Renal cortex interstitium (tissue), 11 donors: ENCODE measurements at regions not wholly inside any gene's neighbourhood (a gene's known extent, or its start where the extent isn't known, plus 50 kb on each side); places are given as distances from the start of the nearest gene placed in this dataset.
A peak's percentile ranks its signal among the peaks of the same experiment; 100 is the strongest.
"Not testable (repeated sequence)": the region's sequence is repeated elsewhere in the genome, so short reads cannot be mapped to it uniquely, and the experiment has no call there.

Experiments used
- DNase-seq, 11 donors: peaks; one replicate each; pipeline ENCODE4 v3.0.0-alpha.2; 2013; ENCODE audit warnings: low read depth in 9 of 11, low spot score in 4 of 11; ENCODE audit errors: extremely low read depth in 1 of 11

DNA sequence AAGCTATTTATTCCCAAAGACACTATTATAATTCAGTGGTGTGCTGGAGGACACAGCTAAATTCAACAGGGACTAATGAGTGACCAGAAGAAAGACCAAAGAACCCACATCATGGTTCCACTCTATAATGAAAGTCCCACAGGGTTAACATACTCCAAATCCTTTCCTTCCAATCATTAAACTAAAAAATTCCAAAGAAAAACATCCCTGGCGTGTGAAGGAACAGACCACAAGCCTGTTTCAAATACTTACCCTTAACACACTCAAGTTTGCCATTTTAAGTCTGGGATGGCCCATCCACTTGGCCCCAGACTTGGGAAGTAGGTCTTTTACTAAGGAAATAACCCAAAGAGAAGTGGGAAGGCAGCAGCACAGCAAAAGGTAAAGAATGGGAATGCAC, 150.1 kb upstream of the CCDC150 start:
- no peak for DNase-seq

DNA sequence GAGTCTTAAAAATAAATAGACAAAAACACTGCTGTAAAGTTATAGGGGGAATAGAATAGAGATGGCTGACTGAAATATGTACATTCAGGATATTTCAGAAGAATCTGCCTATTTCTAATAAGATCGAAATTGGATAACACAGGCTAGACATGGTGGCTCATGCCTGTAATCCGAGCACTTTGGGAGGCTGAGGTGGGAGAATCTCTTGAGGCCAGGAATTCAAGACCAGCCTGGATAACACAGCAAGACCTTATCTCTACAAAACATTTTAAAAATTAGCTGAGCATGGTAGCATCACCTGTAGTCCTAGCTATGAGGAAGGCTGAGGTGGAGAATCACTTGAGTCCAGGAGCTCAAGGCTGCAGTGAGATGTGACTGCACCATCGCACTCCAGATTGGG, 146.6 kb upstream of the CCDC150 start:
- no peak for DNase-seq

DNA sequence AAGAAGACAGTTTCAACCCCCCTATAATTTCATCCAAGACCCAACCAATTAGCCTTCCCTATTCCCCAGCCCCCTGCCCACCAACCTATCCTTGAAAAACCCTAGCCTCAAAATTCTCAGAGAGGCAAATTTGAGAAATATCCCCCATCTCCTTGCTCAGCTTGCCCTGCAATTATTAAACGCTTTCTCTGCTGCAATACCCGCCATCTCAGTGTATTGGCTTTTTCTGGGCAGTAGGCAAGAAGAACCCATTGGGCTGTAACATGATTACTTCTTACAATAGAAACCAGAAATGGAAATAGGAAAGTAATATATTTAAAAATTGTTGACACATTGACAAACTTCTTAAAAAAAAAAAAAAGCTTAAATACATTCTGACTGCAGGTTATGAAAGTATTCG, 140.6 kb upstream of the CCDC150 start:
- DNase-seq: no peak

DNA sequence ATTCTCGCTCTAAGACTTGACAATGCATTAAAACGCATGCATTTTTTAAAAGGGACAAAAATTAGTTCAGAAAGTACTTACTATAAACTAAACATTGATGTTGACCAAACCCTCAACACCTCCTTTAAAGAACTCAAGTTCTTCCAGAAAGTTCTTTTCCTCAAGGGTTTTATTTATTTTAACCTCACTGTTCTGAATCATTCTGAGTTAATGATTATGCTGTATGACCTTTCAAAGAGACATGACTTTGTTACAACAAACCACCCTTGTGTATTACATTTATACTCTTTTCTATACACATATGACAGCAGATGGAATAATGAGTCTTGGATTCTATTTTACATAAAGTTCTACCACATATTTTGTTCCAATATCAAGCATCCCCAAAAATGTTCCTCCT, 139.8 kb upstream of the CCDC150 start:
- no peak for DNase-seq

DNA sequence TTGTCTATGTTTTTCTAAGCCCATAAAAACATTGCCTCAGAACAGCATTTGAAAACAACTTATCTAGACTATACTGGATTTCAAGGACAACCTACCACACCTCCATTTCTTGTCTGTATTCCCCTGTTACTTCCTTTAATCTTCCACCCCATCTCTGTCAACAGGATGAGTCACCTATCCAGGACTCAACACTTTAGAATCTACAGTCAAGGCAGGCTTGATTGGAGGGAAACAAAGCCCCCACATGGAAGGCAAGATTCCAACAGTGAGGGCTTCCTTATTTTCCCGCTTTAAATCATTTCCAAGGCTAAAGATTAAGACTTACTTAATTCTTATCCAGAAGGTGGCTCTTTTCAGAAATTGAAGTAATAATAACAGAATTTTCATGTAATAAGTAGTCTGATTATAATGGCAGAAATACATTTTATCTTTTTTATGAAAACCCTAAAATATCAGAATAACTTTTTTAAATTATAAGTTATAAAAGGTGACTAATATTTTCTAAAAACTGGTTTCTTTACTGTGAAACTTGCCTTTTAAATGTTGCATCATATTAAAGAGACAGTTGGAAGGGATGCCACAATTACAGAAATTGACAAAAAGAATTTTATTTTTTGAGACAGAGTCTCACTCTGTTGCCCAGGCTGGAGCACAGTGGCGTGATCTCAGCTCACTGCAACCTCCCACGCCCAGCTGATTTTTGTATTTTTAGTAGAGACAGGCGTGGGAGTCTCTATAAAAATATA, 138.7 kb upstream of the CCDC150 start:
- DNase-seq: no peak

DNA sequence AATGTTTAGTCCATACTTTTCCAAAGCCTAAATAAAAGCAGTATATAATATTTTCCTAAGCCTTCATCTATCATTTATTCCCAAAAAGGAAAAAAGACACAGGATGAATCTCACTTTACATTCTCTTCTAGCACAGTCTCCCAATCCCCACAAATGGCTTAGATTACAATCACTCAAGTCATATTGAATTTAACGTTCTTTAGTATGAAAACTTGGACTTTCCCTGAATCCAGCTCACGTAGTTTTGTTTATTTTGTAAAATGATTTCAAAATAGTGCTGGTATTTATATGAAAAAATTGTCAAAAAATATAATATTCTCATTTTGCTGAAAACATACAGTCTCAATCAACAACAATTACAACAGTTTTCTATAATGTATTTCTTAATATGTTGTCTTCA, 137.7 kb upstream of the CCDC150 start:
- no peak for DNase-seq

DNA sequence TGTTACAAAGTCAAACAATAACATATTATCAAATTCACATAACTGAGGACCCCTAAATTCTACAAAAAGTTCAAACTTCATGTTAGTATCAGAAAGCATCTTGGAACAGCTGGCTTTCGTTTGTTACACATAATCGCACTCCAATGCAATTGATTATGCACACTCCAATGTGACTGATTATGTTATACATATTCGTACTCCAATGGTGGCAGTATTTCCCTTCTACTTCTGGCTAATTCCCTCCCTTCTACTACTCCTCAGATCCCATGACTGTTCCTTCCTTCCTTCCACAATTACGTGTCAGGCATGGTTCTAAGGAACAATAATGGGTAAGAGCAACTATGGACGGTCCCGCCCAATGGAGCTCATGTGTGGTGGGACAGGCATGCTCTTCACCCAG, 137.1 kb upstream of the CCDC150 start:
- no peak for DNase-seq

DNA sequence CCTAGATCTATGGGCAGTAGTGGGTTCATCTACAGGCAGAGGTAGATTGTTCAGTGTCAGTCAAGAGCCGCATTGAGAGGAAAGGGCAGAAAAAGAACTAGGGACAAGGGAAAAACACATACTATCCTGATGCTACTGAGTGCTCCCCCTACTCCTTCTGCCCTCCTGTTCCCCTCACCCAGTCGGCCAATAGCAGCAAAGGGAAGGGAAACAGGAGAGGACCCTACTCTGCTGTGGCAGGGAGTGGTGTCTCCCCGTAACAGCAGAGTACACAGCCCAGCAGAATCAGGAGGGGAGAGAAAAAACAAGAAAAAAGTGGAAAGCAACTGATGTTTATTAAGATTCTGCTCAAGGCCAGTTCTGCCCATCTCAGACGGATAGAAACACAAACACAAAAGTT, 136.1 kb upstream of the CCDC150 start:
- no peak for DNase-seq

DNA sequence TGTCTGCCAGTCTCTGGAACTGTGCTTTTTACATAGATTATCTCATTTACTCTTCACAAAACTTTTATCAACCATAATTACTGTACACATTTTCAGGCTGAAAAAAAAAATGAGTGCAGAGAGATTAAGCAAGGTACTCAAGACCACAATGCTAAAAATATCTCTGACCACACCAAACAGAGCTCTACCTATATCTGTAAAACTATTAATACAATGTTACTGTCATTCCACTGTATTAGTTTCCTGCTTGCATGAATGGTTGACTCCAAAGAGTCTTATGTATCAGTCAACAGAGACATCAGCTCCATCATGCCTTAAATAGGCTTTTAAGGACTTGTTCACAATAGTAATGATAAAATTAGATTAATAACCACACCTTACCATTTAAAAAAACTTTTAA, 134.7 kb upstream of the CCDC150 start:
- no peak for DNase-seq

DNA sequence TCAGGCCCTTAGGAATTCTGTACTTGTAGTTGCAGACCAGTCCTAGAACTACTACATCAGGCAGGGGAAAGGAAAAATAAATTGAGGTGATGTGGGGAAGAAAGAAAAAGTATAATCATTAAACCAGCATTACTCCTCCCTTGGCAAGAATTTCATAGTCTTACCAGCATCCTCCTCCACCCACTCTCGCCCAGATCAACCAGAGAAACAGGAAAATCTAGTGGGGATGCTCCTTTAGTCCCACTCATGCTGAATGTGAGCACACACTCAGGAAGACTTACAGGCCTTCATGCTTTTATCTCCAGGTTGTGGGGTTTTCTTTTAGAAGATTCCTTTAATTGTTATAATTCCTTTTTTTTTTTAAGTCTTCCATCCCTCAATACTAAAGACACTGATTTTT, 129.3 kb upstream of the CCDC150 start:
- DNase-seq: no peak

DNA sequence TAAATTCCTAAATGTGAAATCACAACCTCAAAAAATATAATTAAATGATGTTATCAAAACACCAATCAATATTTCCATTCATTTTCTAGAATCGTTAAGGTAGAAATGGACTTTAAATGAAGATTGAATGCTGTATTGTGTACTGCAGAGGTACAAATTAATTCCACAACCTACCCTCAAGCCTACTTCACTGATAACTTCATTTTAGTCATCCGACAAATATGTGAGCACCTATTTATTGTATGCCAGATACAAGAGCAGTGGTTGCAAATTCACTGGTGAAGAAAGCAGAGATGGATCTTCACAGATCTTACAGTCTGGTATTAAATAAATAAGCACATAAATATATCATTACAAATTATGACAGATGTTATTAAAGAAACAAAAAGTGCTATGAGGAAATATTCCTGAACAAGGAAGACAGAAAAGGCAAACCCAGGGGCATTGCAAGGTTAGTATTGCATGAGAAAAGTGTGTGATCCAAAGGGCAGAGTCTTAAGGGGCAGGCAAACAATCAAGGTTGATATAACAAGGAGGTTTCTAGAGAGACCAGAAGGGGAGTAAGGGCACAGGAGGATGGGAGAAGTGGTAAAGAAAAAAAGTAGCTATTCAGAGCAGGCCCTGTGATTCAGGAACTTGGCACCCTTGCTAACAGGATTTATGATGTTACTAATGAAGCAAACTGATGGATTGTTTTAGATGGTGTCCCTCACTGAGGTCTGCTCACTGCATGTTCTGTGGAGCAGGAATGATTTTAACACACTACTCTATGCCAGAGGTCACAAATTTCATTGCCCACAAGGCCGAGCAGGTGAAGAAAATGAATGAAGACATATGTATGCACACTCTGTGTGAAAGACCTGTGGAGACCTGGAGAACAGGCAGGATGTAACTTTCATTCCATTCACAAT, 128.0 kb upstream of the CCDC150 start:
- no peak for DNase-seq

DNA sequence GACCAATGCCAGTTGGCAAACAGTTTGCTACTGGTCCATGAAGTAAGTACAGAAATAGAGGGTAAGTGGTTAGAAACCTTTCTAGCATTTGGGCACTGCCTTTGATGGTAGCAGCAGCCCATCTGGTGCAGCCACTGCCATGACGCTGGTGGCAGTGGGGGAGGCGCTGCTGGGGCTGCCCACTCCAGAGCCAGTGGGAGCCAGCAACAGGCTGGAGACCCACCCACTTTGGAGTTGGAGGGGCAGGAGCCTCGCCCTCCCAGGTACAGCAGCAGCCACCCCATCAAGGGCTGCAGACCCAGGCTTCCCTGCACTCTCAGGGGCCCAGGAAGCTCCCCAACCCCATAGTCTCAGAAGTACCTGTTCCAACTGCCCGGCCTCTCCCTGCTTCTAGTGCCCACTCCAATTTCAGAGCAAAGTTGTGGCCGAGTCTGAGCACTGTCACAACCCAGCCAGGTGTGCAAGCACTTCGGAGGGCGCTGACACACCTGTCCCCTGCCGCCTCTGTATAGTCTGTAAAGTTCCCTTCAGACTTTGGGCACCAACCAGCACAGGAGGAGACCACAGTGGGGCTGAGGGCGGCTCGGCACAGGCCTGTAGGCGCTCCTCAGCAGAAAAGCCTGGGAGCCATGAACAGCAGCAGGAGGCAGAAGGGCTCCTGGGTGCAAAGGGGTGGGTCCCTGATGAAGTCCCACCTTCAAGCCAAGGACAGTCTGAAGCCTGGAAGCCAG, 125.6 kb upstream of the CCDC150 start:
- DNase-seq: no peak

DNA sequence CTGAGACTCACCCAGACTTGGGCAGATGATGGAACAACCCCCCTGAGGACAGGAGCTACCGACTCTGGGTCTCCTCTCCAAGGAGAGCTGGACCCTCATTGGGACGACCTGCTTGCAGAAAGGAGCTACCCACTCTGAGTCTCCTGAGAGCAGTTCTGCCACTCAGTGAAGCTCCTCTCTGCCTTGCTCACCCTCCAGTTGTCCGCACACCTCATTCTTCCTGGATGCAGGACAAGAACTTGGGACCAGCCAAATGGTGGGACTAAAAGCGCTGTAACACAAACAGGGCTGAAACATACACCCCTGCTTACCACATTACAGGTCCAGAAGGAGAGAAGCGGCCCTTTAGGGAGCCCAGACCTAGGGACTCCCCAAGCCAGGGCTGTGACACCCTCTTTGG, 124.9 kb upstream of the CCDC150 start:
- no peak for DNase-seq

DNA sequence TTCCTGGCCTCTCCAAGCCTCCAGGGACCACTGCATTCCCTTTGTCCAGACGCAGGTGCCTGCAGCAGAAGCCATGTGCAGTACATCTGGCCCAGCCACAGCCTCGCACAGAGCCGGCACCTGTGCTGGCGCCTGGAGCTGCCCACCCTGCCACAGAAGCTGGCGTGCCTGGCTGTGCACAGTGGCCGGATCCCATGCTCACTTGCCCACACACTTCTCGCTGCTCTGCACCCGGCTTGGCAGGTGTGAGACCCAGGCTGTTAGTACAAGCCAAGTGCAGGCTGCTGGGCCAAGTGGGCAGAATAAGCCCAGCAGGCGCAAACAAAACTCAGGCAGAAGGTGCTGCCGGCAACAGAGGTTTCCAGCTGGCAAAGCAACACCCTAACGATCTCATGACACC, 124.5 kb upstream of the CCDC150 start:
- no peak for DNase-seq

DNA sequence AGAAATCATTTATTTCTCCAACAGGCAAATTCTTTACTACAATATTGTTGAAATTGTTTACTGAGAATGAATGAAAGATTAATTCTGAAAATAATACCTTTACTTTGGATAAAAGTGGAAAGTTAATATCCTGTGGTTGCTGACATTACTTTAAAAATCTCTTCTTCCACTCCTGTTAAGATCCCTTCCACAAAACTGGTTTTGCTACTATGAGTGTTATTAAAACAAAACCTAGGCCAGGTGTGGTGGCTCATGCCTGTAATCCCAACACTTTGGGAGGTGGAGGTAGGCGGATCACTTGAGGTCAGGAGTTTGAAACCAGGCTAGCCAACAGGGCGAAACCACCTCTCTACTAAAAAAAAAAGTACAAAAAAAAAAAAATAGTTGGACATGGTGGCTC, 123.9 kb upstream of the CCDC150 start:
- DNase-seq: no peak

DNA sequence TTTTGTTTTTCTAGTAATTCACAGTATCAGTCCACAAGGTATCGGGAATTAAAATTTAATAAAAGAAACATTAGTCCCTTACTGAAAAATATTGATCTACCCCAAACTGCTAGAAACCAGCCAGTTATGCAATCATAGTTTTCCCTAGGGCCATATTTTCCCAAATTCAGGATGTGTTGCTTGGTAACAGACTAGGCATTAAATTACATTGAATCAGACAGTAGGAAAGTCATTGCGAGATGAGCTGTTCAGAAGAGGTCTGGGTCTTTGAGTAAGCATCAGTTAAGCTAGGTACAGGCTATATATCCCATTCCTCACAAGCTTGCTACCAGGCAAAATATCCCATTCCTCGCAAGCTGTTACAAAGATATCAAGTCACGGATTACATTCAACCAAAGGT, 123.0 kb upstream of the CCDC150 start:
- no peak for DNase-seq

DNA sequence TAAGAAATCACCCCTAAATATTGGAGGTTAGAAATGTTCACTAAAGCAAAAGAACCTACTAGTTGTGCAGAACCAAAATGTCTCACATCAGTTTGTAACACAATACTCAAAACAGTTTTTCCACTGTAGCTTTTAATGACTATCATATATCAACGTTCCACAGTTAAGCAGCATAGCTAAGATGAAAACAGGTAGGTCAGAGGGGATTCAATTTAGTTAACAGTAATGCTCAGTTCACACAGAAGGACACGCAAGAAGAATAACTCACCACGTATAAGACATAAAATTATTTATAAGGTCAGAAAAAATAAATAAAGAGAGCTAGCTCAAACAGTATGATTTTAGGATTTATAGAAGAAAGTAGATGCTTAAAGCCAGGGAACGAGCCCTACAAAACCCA, 118.9 kb upstream of the CCDC150 start:
- peak in 7 of 11 donors; percentile 6 to 38 (median 20) for DNase-seq

DNA sequence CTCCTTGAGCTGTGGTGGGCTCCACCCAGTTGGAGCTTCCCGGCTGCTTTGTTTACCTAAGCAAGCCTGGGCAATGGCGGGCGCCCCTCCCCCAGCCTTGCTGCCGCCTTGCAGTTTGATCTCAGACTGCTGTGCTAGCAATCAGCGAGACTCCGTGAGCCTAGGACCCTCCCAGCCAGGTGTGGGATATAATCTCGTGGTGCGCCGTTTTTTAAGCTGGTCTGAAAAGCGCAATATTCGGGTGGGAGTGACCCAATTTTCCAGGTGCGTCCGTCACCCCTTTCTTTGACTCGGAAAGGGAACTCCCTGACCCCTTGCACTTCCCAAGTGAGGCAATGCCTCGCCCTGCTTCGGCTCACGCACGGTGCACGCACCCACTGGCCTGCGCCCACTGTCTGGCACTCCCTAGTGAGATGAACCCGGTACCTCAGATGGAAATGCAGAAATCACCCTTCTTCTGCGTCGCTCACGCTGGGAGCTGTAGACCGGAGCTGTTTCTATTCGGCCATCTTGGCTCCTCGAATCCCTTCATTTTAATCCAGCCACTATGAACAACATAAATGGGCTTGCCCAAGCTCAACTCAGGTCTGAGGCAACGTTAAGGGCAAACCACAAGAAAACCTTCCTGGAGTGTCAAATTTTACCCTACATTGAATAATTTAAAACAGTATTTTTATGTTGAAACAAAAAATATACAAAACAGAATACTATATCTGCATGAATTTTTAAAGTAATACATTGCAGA, 112.4 kb upstream of the CCDC150 start:
- DNase-seq: not testable (repeated sequence)

DNA sequence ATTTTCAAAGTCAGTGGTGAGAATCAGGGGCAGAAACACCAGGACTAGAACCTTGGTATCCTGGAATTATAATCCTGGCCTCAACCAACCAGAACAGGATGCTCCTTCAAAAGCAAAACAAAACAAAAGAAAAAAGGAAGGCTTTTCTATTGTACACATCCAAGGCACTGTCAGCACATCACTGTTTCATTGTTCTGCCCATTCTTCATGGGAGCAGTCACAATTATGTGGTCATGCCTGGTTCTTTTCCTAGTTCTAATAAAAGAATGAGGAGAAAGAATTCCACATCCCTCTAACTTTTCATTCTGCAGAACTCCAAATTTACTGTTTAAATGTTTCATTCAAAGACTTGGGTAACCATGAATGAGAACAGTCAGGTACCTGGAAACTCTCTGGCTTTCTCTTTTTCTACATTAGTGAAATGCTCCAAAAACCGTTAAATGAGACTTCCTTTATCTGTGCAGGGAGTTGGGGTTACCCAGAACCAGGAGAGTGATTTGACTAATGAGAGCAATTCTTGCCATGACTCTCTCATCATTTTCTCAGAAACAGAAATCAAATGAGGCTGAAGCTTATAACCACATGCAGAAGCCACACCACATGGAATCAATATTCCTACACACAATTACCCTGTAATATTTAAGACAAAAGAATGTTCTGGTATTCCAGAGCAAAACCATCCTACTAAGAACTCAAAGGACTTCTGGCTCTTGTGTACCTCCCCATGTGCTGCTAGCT, 110.9 kb upstream of the CCDC150 start:
- DNase-seq: no peak
